IMR-90 (cell line): ENCODE measurements at regions not wholly inside any gene's neighbourhood (a gene's known extent, or its start where the extent isn't known, plus 50 kb on each side); places are given as distances from the start of the nearest gene placed in this dataset.

Source experiments
- ATAC-seq: fragments of 200-7000 bp; cut with Tn5 transposase; 2 replicates; pipeline ENCODE4 v1.9.1; 2020; ENCODE audit warnings: low read depth, mild to moderate bottlenecking, moderate library complexity
- BruUV-seq: library from RNA; stranded (reverse); fragments of 400-500 nt; replicated peaks from 2 replicates; lab custom pipeline; 2021; lab: Mats Ljungman, UMichigan
- CTCF ChIA-PET: fragments of 300-600 bp; formaldehyde crosslinking; extraction: SDS; loops from one replicate; lab custom pipeline; 2021; ENCODE audit warnings: antibody characterized with exemption; lab: Yijun Ruan, JAX
- POLR2A ChIA-PET: fragments of 300-600 bp; sonication (Branson Sonifier 250); formaldehyde crosslinking; loops from one replicate; lab custom pipeline; 2022; ENCODE audit warnings: antibody characterized with exemption; ENCODE audit not compliant: unreplicated experiment; lab: Charles Lee
- DNase-seq: peaks from one replicate; pipeline ENCODE4 v3.0.0; 2013
- H2AFZ ChIP-seq: replicated peaks from 2 replicates; pipeline ENCODE3; 2013; ENCODE audit warnings: low read length, mild to moderate bottlenecking; ENCODE audit not compliant: poor library complexity
- H2AK5ac ChIP-seq: 2 replicates; pipeline ENCODE4 v1.6.1; 2013; ENCODE audit warnings: low read depth, low read length, inconsistent platforms
- H2AK9ac ChIP-seq: replicated peaks from 2 replicates; pipeline ENCODE3; 2013; ENCODE audit warnings: mild to moderate bottlenecking, low read depth, low read length, moderate library complexity; ENCODE audit not compliant: poor library complexity
- H2BK120ac ChIP-seq: 2 replicates; pipeline ENCODE4 v1.6.1; 2013; ENCODE audit warnings: low read depth, low read length, inconsistent platforms
- H2BK15ac ChIP-seq: 3 replicates; pipeline ENCODE4 v1.6.1; 2013; ENCODE audit warnings: low read depth, low read length, inconsistent platforms
- H2BK20ac ChIP-seq: 2 replicates; pipeline ENCODE4 v1.6.1; 2013; ENCODE audit warnings: low read depth, mild to moderate bottlenecking, inconsistent platforms, low read length, moderate library complexity
- H2BK5ac ChIP-seq: 2 replicates; pipeline ENCODE4 v1.6.1; 2013; ENCODE audit warnings: mild to moderate bottlenecking, low read depth, low read length, inconsistent platforms; ENCODE audit not compliant: poor library complexity, severe bottlenecking
- H3K14ac ChIP-seq: replicated peaks from 2 replicates; pipeline ENCODE4 v1.6.1; 2013; ENCODE audit warnings: low read depth, low read length, inconsistent platforms
- H3K18ac ChIP-seq: 2 replicates; pipeline ENCODE4 v1.6.1; 2013; ENCODE audit warnings: low read depth, low read length, control low read depth
- H3K23ac ChIP-seq: 2 replicates; pipeline ENCODE4 v1.6.1; 2013; ENCODE audit warnings: low read depth, low read length, inconsistent platforms
- H3K27ac ChIP-seq: 2 replicates; pipeline ENCODE4 v1.5.1; 2013; ENCODE audit warnings: mild to moderate bottlenecking, control low read depth, low read length; ENCODE audit not compliant: insufficient read depth
- H3K27me3 ChIP-seq: 2 replicates; pipeline ENCODE4 v1.6.1; 2013; ENCODE audit warnings: low read length; ENCODE audit not compliant: control insufficient read depth, insufficient read depth
- H3K36me3 ChIP-seq: 2 replicates; pipeline ENCODE4 v1.6.1; 2013; ENCODE audit warnings: low read length, mixed read lengths; ENCODE audit not compliant: control insufficient read depth, insufficient read depth
- H3K4ac ChIP-seq: 2 replicates; pipeline ENCODE4 v1.6.1; 2013; ENCODE audit warnings: low read depth, low read length, inconsistent platforms
- H3K4me1 ChIP-seq: 2 replicates; pipeline ENCODE4 v1.6.1; 2013; ENCODE audit warnings: low read length, mixed read lengths; ENCODE audit not compliant: control insufficient read depth, insufficient read depth
- H3K4me2 ChIP-seq: 2 replicates; pipeline ENCODE4 v1.6.1; 2013; ENCODE audit warnings: low read depth, mild to moderate bottlenecking, control low read depth, low read length, moderate library complexity
- H3K4me3 ChIP-seq: 2 replicates; pipeline ENCODE4 v1.5.1; 2013; ENCODE audit warnings: low read depth, mild to moderate bottlenecking, control low read depth, low read length, moderate library complexity; ENCODE audit not compliant: insufficient read depth
- H3K56ac ChIP-seq: 2 replicates; pipeline ENCODE4 v1.6.1; 2013; ENCODE audit warnings: low read length, inconsistent platforms; ENCODE audit not compliant: insufficient read depth; ENCODE audit errors: extremely low read depth
- H3K79me1 ChIP-seq, 2 experiments: 2 replicates each; pipeline ENCODE4 v1.6.1; 2013; ENCODE audit warnings: low read length in 2 of 2, inconsistent platforms in 1 of 2, low read depth in 1 of 2
- H3K9ac ChIP-seq: 2 replicates; pipeline ENCODE4 v1.6.1; 2013; ENCODE audit warnings: low read depth, low read length, control low read depth
- H3K9me1 ChIP-seq: 2 replicates; pipeline ENCODE4 v1.6.1; 2013; ENCODE audit warnings: low read length, inconsistent platforms; ENCODE audit not compliant: insufficient read depth
- H3K9me3 ChIP-seq: 2 replicates; pipeline ENCODE4 v1.6.1; 2013; ENCODE audit warnings: low read length; ENCODE audit not compliant: control insufficient read depth, insufficient read depth
- H4K20me1 ChIP-seq: 2 replicates; pipeline ENCODE4 v1.6.1; 2013; ENCODE audit warnings: low read length, inconsistent platforms; ENCODE audit not compliant: insufficient read depth
- H4K5ac ChIP-seq: 2 replicates; pipeline ENCODE4 v1.6.1; 2013; ENCODE audit warnings: mild to moderate bottlenecking, low read depth, low read length, control low read depth
- H4K8ac ChIP-seq, 2 experiments: 2 replicates each; pipeline ENCODE4 v1.6.1; 2013; ENCODE audit warnings: low read depth in 2 of 2, low read length in 2 of 2, control low read depth in 1 of 2, inconsistent platforms in 1 of 2
- H4K91ac ChIP-seq: 2 replicates; pipeline ENCODE4 v1.6.1; 2013; ENCODE audit warnings: low read depth, low read length, inconsistent platforms; ENCODE audit not compliant: insufficient read depth
- BHLHE40 ChIP-seq: fragments of 150-350 bp; IDR thresholded peaks from 2 replicates; pipeline ENCODE4 v1.6.1; 2016; ENCODE audit warnings: mild to moderate bottlenecking, low read depth, low read length
- CEBPB ChIP-seq: IDR thresholded peaks from 2 replicates; pipeline ENCODE4 v1.6.1; 2012; ENCODE audit warnings: low read depth, low read length, improper control_type of control experiment
- CTCF ChIP-seq: conservative IDR thresholded peaks from 2 replicates; pipeline ENCODE4 v1.5.1; 2012; ENCODE audit warnings: mild to moderate bottlenecking, low read depth, low read length, improper control_type of control experiment
- ELK1 ChIP-seq: fragments of 150-350 bp; IDR thresholded peaks from 2 replicates; pipeline ENCODE4 v1.6.1; 2016; ENCODE audit warnings: low read depth, mild to moderate bottlenecking, low read length, moderate library complexity, borderline replicate concordance
- FOS ChIP-seq: fragments of 150-350 bp; IDR thresholded peaks from 2 replicates; pipeline ENCODE4 v1.6.1; 2016; ENCODE audit warnings: low read depth, low read length
- USF2 ChIP-seq: fragments of 150-350 bp; IDR thresholded peaks from 2 replicates; pipeline ENCODE4 v1.6.1; 2017; ENCODE audit warnings: mild to moderate bottlenecking, antibody characterized with exemption, low read length, low read depth
- WGBS, 2 experiments: methylation state at CpG; one replicate each; pipeline versions ENCODE4 v1.1.5 to v1.1.7; 2013; ENCODE audit warnings: missing lambda C conversion rate in 2 of 2; ENCODE audit not compliant: insufficient read length in 1 of 2; ENCODE audit errors: extremely low coverage in 2 of 2; 5-methylcytosine and 5-hydroxymethylcytosine counted together
- dilution Hi-C: fragments of 300-500 bp; cut with HindIII; formaldehyde crosslinking; loops from one replicate; pipeline ENCODE4 v1.14.3; 2018; ENCODE audit warnings: low sequenced_read_pairs; ENCODE audit not compliant: unreplicated experiment
- in situ Hi-C: fragments of 300-500 bp; cut with MboI; formaldehyde crosslinking; loops from 3 replicates; pipeline ENCODE4 v1.14.3; 2019; ENCODE audit warnings: low sequenced_read_pairs, inconsistent platforms, mixed read lengths
- intact Hi-C: fragments of 100-400 bp; cut with micrococcal nuclease; formaldehyde crosslinking; loops from 2 replicates; pipeline ENCODE4 v1.10.0; 2022

GRCh38 chr2:6656633-6657032, 209.1 kb downstream of the CMPK2 start:
- no peak; the same call in 1 of the 2 replicates for ATAC-seq
- H2AK9ac ChIP-seq: no peak overlapping the region
- no peak overlapping the region for H3K27ac ChIP-seq
- no peak overlapping the region for H3K4me2 ChIP-seq
- no peaks in the 10 kb centered on the region for H3K36me3 ChIP-seq
- H3K56ac ChIP-seq: no peak overlapping the region
- H4K5ac ChIP-seq: no peak overlapping the region
- no peaks in the 10 kb centered on the region for H3K27me3 ChIP-seq
- H3K18ac ChIP-seq: no peak overlapping the region
- no peak overlapping the region for H2BK15ac ChIP-seq
- no peak overlapping the region for H2AK5ac ChIP-seq
- in situ Hi-C loops (no loop called here), intact Hi-C loops (no loop called here), dilution Hi-C loops (no loop called here)
- no peak overlapping the region for H3K4ac ChIP-seq
- no peaks in the 10 kb centered on the region for H3K79me1 ChIP-seq
- H3K23ac ChIP-seq: no peak overlapping the region; the same call in 1 of the 2 replicates
- H3K4me1 ChIP-seq: no peaks in the 10 kb centered on the region; the same call in 1 of the 2 replicates
- no TSS peak for BruUV-seq
- H4K8ac ChIP-seq: no peak overlapping the region
- no peak for DNase-seq
- no peak overlapping the region for H4K91ac ChIP-seq
- no peaks in the 10 kb centered on the region for H3K9me3 ChIP-seq
- H3K9me1 ChIP-seq: no peaks in the 10 kb centered on the region; the same call in 1 of the 2 replicates
- H3K14ac ChIP-seq: no peak overlapping the region
- ChIA-PET POLR2A (no interaction called here), CTCF (no interaction called here)
- H2BK120ac ChIP-seq: no peak overlapping the region
- no peak for TF ChIP-seq CTCF
- TF ChIP-seq ELK1: no peak
- TF ChIP-seq FOS: no peak
- no peak for TF ChIP-seq BHLHE40
- TF ChIP-seq USF2: no peak
- no peak for TF ChIP-seq CEBPB
- no peak overlapping the region for H2BK5ac ChIP-seq
- no peak overlapping the region for H3K9ac ChIP-seq
- no peak overlapping the region for H3K4me3 ChIP-seq
- H4K20me1 ChIP-seq: no peaks in the 10 kb centered on the region
- WGBS, 2 experiments: 60% methylated on average over 1 of the region's 4 CpGs; no CpG with 5 or more reads in 1 of the 2 experiments
- H2BK20ac ChIP-seq: no peak overlapping the region
- no peak overlapping the region for H2AFZ ChIP-seq
